Prostate gland (tissue), 2 donors: ENCODE measurements at regions not wholly inside any gene's neighbourhood (a gene's known extent, or its start where the extent isn't known, plus 50 kb on each side); places are given as distances from the start of the nearest gene placed in this dataset.

ENCODE experiments used
- DNase-seq: peaks from one replicate; pipeline ENCODE4 v3.0.0-alpha.2; 2019; ENCODE audit warnings: low spot score
- H3K27ac ChIP-seq, 2 donors: fragments of 200-600 bp; sonication (generic); 2 replicates each; pipeline ENCODE4 v1.5.1; 2017 to 2019
- H3K27me3 ChIP-seq: fragments of 200-600 bp; sonication (generic); replicated peaks from 2 replicates; pipeline ENCODE4 v1.5.1; 2019; ENCODE audit not compliant: insufficient read depth
- H3K36me3 ChIP-seq, 2 donors: fragments of 200-600 bp; sonication (generic); 1 replicate in 1 of 2; 2 replicates in 1 of 2; pipeline versions ENCODE4 v1.5.1 to v1.8.1; 2017 to 2019
- H3K4me1 ChIP-seq: fragments of 200-600 bp; sonication (generic); replicated peaks from 2 replicates; pipeline ENCODE4 v1.5.1; 2019
- H3K4me3 ChIP-seq, 2 donors: fragments of 200-600 bp; sonication (generic); 2 replicates each; pipeline ENCODE4 v1.5.1; 2017 to 2019
- H3K9me3 ChIP-seq: fragments of 200-600 bp; sonication (generic); 2 replicates; pipeline ENCODE4 v1.5.1; 2017
- POLR2A ChIP-seq: fragments of 450-650 bp; IDR thresholded peaks from one replicate; pipeline ENCODE4 v1.6.1; 2016; ENCODE audit warnings: antibody characterized with exemption, mild to moderate bottlenecking
- POLR2AphosphoS5 ChIP-seq: sonication (generic); formaldehyde crosslinking; IDR thresholded peaks from one replicate; pipeline ENCODE4 v1.6.1; 2017; ENCODE audit warnings: antibody characterized with exemption
- WGBS: methylation state at CpG from one replicate; pipeline ENCODE4 v1.1.5; 2018; 5-methylcytosine and 5-hydroxymethylcytosine counted together
- intact Hi-C: fragments of 100-400 bp; cut with DNase I; formaldehyde crosslinking; loops from one replicate; pipeline ENCODE4 v1.14.2; 2022
- TF ChIP-seq, protein P1 (sequence below), 4 experiments: fragments of 200-600 bp in 2 of 4; fragments of 450-650 bp in 2 of 4; sonication (generic) in 2 of 4; IDR thresholded peaks; 1 replicate in 3 of 4; 2 replicates in 1 of 4; pipeline ENCODE4 v1.5.1; 2016 to 2019; ENCODE audit warnings: antibody characterized with exemption in 4 of 4, mild to moderate bottlenecking in 2 of 4, moderate library complexity in 2 of 4

DNA sequence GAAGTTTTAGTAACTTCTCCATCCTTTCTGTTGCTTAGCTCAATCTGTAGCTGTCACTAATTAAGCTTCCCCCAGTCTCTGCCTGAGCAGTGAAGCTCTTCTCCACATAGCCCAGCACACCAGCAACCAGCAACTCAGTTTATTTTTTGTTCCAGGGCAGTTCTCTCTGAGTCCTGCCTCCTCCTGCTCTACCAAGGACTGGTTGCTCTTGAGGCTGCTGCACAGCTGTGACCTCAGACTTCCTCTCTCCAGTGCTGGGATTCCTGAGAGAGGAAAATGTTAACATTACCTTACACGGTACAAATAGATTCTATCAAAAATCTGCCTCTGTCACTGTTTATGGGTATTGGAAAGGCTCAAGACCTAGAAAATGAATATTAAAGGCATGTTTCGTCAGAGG, 294.7 kb downstream of the OXSM start:
- Histone ChIP-seq H3K9me3 (no peaks in the 10 kb centered on the region), H3K27me3 (no peaks in the 10 kb centered on the region), H3K4me3 (no peak overlapping the region), H3K27ac (no peak overlapping the region), H3K36me3 (no peaks in the 10 kb centered on the region), H3K4me1 (no peaks in the 10 kb centered on the region)
- intact Hi-C loops, result no loop called here
- no peak for DNase-seq
- TF ChIP-seq, protein P1, sequence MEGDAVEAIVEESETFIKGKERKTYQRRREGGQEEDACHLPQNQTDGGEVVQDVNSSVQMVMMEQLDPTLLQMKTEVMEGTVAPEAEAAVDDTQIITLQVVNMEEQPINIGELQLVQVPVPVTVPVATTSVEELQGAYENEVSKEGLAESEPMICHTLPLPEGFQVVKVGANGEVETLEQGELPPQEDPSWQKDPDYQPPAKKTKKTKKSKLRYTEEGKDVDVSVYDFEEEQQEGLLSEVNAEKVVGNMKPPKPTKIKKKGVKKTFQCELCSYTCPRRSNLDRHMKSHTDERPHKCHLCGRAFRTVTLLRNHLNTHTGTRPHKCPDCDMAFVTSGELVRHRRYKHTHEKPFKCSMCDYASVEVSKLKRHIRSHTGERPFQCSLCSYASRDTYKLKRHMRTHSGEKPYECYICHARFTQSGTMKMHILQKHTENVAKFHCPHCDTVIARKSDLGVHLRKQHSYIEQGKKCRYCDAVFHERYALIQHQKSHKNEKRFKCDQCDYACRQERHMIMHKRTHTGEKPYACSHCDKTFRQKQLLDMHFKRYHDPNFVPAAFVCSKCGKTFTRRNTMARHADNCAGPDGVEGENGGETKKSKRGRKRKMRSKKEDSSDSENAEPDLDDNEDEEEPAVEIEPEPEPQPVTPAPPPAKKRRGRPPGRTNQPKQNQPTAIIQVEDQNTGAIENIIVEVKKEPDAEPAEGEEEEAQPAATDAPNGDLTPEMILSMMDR (IDR thresholded peaks at IDR 0.05), result no peak
- TF ChIP-seq POLR2AphosphoS5 (no peak), POLR2A (no peak)
- WGBS, result 43% methylated on average over 2 of the region's 2 CpGs

DNA sequence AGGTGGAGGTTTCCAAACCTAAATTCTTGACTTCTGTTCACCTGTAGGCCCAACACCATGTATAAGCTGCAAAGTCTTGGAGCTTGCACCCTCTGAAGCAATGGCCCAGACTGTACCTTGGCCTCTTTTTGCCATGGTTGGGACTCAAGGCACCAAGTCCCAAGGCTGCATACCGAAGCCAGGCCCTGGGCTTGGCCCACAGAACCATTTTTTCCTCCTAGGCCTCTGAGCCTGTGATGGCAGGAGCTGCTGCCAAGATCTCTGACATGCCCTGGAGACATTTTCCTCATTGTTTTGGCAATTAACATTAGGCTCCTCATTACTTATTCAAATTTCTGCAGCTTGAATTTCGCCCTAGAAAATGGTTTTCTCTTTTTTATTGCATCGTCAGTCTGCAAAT, 297.9 kb downstream of the OXSM start:
- H3K9me3 ChIP-seq, result no peaks in the 10 kb centered on the region
- 94% methylated on average over 3 of the region's 3 CpGs for WGBS
- H3K27me3 ChIP-seq, result no peaks in the 10 kb centered on the region
- TF ChIP-seq, protein P1 (IDR thresholded peaks at IDR 0.05), result no peak
- TF ChIP-seq POLR2A (no peak), POLR2AphosphoS5 (no peak)
- H3K4me1 ChIP-seq, result no peaks in the 10 kb centered on the region
- no peaks in the 10 kb centered on the region for H3K36me3 ChIP-seq
- DNase-seq, result no peak
- intact Hi-C loops, result no loop called here
- H3K27ac ChIP-seq, result no peak overlapping the region
- no peak overlapping the region for H3K4me3 ChIP-seq

DNA sequence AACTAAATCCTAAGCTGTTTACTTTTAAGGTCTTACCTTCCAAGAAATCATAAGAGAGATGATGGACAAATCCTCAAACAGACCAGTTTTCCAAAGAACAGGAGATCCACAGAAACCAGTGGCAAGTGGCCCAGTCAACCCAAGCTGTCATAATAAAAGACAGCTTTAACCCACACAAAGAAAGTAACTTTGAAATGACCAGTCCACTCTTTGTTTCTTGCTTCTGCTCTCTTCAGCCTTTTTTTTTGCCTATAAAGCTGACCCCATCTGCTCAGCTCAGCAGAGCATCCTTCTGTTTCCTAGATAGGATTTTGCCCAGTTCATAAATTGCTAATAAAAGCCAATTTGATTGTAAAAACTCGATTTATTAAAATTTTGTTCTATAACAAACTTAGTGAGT, 299.4 kb downstream of the OXSM start:
- Histone ChIP-seq H3K4me3 (no peak overlapping the region), H3K27me3 (no peaks in the 10 kb centered on the region), H3K4me1 (no peaks in the 10 kb centered on the region), H3K36me3 (no peaks in the 10 kb centered on the region), H3K27ac (no peak overlapping the region), H3K9me3 (no peaks in the 10 kb centered on the region)
- intact Hi-C loops, result no loop called here
- WGBS, result 41% methylated on average over 1 of the region's 1 CpG
- no peak for DNase-seq
- TF ChIP-seq, protein P1 (IDR thresholded peaks at IDR 0.05), result no peak

DNA sequence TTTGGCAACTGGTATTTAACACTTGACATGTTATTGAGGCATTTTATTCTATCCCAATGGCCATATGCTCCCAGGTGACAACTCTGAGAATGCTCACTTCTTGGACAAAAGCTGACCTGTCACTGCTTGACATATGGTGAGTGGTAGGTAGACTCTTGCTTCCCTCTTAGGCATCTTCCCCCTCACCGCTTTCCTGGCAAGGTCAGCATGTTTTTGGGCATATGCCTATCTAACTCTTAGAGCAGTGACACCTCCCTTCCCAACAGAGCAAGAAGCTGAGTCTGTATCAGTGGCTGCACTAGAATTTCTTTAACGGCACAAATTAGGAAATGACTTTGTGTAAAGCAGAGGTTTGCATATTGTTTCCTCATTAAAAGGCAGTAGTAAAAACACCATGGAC, 300.7 kb downstream of the OXSM start:
- Histone ChIP-seq H3K27ac (no peak overlapping the region), H3K4me3 (no peak overlapping the region), H3K9me3 (no peaks in the 10 kb centered on the region), H3K36me3 (no peaks in the 10 kb centered on the region), H3K27me3 (no peaks in the 10 kb centered on the region), H3K4me1 (no peaks in the 10 kb centered on the region)
- no peak for TF ChIP-seq POLR2A
- TF ChIP-seq, protein P1 (IDR thresholded peaks at IDR 0.05), result no peak
- no peak for TF ChIP-seq POLR2AphosphoS5
- 68% methylated on average over 2 of the region's 2 CpGs for WGBS
- no peak for DNase-seq
- intact Hi-C loops, result no loop called here

DNA sequence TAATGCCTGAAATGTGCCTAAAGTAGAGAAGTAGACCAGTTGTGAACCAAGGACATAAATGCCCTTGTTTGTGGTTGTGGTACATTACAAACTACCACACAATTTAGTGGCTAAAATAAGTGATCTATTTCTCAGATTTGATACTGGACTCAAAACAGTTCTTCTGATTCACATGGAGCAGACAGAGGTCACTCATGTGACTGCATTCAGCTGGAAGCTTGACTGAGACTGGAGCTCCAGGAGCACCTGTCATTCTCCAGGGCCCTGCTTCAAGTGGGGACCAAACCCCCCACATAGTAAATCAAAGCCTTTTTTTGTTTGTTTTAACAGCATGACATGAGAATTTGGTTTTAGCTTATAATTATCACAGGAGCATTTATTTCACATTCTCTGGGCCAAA, 301.2 kb downstream of the OXSM start:
- Histone ChIP-seq H3K27ac (no peak overlapping the region), H3K36me3 (no peaks in the 10 kb centered on the region), H3K4me3 (no peak overlapping the region), H3K4me1 (no peaks in the 10 kb centered on the region), H3K27me3 (no peaks in the 10 kb centered on the region), H3K9me3 (no peaks in the 10 kb centered on the region)
- TF ChIP-seq POLR2A, result no peak
- no peak for TF ChIP-seq POLR2AphosphoS5
- TF ChIP-seq, protein P1 (IDR thresholded peaks at IDR 0.05), result no peak
- intact Hi-C loops, result no loop called here
- no peak for DNase-seq
